Stimulated activated CD4-positive, alpha-beta T cell treated with anti-CD3 and anti-CD28 coated beads, Interleukin-12 subunit alpha, Interleukin-12 subunit beta, amount 100 ng/mL, for 24 hours (primary cell): ENCODE measurements at regions not wholly inside any gene's neighbourhood (a gene's known extent, or its start where the extent isn't known, plus 50 kb on each side); places are given as distances from the start of the nearest gene placed in this dataset.

Source experiments
- DNase-seq, 2 experiments: peaks; one replicate each; pipeline ENCODE4 v3.0.0-alpha.2; 2020; ENCODE audit warnings: low read depth in 2 of 2

- no peak for DNase-seq
Measured at GRCh38 chr2:134140251-134140661, 113.6 kb upstream of the MGAT5 start.

DNA sequence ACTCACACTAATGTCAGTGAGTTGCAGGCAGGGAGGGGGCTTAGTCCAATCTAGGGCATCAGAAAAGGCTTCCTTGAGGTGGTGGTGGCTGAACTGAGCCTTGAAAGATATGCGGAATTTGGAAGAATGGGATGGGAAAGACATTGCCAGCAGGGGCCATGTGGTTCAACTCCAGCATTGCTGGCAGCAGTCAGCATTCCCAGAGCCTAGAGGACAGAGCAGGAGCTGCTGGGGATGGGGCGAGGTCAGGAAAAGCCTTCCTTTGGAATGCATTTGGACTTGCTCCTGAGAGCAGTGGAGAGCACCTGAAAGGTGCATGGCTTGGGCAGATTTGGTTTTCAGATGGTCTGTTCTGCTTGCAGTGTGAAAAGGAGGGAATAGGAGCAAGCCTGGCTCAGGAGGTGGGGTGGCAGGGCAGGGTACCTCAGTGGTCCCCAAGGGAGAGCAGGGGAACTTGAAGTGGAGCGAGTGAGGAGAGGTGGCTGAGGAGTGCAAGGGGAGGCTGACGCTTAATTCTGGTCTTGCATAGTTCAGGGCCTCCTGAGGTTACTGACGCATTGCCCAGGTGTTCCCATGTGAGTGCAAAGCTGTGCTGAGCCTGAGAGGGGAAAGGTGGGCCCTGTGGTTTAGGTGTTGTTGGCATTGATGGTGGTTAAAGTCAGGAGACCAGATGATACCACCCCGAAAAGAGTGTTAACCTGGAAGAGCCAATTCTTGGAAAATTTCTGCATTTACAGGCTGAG lies 112.1 kb upstream of the MGAT5 start:
- no peak for DNase-seq

DNA sequence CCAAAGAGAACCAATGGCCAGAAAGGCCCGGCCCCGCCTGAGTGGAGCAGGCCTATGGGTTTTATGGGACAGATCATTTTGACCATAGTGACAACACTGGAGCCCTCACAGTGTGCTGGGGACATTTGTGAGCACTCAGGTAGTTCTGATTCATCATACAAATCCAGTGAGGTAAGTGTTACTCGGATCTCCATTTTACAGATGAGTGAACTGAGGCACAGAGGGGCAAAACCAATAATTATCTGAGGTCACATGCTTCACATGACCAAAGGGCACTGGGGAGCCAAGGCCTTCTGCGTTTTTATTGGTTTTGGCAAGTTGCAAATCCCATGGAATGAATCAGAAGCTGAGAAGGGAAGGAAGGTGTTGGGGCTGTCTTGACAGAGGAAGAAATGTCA lies 111.5 kb upstream of the MGAT5 start:
- DNase-seq, result no peak

DNA sequence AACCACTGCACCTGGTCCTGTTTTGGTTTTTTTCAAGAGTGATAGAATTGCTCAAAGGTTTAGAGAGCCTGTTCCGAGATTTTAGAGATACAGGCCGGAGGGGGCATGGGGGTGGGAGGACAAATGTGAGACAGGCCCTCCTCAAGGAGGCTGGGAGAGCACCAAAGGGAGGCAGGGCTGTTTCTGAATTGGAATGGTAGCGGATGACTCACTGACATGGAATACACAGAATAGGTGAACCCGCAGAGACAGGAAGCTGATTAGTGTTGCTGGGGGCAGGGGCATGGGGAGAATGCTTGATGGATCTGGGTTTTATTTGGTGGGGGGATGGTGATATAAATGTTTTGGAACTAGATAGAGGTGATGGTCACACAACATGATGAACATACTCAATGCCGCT lies 111.0 kb upstream of the MGAT5 start:
- DNase-seq, result no peak

DNA sequence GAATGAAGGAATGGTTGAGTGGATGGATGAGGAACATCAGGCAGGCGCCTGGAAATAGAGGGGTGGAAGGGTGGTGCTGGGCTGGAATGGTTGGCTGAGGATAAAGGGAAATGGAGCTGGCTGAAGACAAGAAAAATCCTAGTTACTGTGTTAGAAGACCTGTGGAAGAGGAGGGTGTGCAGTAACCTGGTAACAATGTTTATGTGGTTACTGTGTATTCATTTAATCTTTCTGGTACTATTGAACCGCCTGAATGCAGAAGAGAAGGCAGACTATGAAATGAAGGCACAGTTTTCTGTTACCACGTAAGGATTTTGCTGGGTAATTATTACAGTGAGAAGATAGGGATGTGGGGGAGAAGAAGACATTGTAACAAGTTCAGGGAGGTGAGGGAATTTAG lies 110.3 kb upstream of the MGAT5 start:
- no peak for DNase-seq

DNA sequence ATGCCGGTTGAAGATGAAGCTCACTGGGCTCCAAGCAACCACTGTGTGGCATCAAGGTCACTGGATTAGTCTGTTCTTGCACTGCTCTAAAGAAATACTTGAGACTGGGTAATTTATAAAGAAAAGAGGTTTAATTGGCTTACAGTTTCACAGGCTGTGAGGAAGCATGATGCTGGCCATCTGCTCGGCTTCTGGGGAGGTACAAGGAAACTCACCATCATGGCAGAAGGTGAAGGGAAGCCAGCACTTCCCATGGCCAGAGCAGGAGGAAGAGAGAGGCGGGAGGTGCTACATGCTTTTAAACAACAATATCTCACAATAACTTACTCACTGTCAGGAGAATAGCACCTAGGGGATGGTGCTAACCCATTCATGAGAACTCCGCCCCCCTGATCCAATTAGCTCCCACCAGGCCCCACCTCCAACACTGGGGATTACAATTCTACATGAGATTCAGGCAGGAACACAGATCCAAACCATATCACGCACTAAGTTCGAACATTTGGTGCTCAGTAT lies 109.7 kb upstream of the MGAT5 start:
- DNase-seq, result no peak

- DNase-seq, result no peak
Measured at GRCh38 chr2:134144651-134145050, 109.2 kb upstream of the MGAT5 start.

DNA sequence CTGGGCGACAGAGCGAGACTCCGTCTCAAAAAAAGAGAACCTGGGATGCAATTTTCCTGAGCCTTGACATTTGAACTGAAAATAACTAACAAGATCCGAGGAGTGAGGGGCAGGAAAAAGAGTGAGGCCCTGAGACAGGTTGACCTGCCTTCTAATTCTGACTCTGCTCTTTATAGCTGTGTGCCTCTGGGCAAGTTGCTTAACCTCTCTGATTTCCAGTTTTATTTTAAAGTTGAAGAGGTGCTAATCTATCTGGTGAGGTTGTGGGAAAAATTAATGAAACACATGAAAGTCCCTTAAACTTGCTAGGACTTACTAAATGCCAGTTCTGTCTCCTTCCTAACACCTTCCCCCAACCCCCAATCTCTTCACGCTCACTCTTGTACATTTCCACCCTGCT lies 108.4 kb upstream of the MGAT5 start:
- no peak for DNase-seq

DNA sequence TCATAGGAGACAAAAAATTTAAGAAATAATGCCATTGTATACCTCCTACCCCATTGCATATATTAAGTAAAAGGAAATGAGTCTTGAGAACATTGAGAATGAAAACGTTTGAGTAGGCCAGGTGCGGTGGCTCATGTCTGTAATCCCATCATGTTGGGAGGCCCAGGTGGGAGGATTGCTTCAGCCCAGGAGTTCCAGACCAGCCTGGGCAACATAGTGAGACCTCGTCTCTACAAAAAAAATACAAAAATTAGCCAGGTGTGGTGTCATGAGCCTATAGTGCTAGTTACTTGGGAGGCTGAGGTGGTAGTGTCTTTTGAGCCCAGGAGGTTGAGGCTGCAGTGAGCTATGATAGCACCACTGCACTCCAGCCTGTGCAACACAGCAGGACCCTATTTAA lies 107.7 kb upstream of the MGAT5 start:
- no peak for DNase-seq

DNA sequence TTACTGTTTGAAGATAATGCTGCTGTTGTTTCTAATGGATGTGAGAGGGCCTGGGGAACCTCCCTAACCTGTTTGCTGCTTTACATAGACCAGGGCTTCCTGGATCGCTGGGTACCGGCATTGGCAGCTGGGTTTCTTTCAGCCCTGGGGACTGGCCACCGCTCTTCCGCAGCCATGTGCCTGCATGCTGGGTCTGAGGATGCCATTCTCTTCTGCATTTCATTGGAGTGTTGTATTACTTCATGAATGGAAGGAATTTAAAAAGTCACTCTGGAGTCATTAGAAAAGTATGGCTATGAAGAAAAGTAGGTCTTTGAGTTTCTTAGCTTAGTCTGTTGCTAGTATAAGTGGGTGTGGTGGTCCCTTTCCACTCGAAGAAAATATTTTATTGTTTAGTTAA lies 107.3 kb upstream of the MGAT5 start:
- DNase-seq, result no peak

- DNase-seq, result no peak
Measured at GRCh38 chr2:134148172-134148571, 105.7 kb upstream of the MGAT5 start.

- no peak for DNase-seq
Measured at GRCh38 chr2:134148843-134149472, 104.9 kb upstream of the MGAT5 start.

- no peak for DNase-seq
Measured at GRCh38 chr2:134149904-134150303, 104.0 kb upstream of the MGAT5 start.

DNA sequence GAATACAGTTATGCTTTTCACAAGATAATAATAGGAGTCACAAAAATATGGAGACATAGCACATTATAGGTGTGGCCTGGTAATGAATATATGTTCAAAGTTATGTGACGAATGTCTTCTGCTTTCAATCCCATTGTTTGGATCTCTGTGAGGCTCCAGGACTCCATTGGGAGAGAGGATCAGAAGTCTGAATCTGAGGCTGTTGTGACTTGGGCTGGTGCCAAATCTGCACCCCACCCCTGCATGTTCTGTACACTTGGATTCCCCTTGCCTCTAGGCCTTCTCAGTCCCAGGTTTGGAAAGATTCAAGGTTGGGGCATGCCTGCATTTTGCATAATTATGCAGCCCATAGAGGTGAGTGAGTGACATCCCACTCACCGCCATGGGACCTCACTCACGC lies 103.1 kb upstream of the MGAT5 start:
- DNase-seq, result no peak

GRCh38 chr2:134152045-134153010 lies 101.5 kb upstream of the MGAT5 start:
- no peak for DNase-seq

GRCh38 chr2:134153294-134153880 lies 100.5 kb upstream of the MGAT5 start:
- DNase-seq, result no peak

- no peak for DNase-seq
Measured at GRCh38 chr2:134154246-134154645, 99.6 kb upstream of the MGAT5 start.

DNA sequence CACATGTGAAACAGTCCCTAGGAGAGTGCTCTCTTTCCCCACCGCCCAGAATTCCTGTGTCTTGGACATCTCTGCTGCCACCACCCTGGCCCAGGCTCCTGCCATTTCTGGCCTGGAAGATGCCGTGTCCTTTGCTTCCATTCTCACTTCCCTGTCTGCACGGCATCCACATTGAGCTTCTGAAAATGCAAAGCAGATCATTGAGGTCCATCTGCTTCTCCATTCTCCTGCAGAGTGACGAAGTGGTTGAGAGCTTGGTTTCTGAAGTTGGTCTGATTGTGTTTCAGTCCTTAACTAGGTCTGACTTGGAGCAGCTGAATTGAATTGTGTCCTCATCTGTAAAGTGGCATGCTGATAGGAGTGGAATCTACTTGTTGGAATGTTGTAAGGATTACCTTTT lies 98.7 kb upstream of the MGAT5 start:
- DNase-seq, result no peak

DNA sequence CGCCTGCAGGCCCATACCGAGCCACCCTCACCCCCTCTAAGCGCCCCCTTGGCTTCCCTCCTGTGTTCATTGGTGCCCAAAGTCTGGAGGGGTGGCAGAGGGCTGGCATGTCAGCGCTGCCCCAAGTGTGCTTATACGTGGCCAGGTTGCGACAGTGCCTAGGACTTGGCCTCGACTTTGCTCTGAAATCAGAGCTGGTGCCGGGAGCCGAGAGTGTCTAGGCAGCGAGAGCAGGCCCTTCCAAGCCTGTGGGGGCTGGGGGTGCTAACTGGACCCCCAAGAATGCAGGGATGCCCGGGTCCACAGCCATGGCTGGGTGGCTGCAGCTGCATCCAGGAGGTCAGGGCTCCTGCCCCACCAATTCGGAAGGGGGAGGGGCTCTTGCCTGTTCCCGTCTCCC lies 95.6 kb upstream of the MGAT5 start:
- no peak for DNase-seq

- no peak for DNase-seq
Measured at GRCh38 chr2:134161170-134161547, 92.7 kb upstream of the MGAT5 start.

- no peak for DNase-seq
Measured at GRCh38 chr2:134163336-134163735, 90.5 kb upstream of the MGAT5 start.

DNA sequence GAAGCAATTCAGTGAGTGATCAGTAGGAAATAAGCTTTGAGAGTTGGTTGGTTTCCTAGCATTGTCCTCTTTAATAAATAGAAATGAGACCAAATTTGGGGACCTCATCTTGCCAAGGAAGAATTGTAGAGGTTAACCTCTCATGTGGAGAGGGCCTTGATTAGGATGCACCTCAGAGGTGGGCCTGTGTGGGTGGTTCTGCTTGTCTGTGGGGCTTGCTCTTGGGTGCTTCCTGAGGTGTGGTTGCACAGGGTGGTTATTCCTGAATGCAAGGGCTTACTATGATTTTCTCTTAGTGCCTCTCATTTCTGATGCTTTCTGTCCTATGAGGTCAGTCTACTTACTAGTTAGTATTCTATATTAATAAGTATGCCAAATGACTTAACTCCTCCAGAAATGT lies 89.6 kb upstream of the MGAT5 start:
- no peak for DNase-seq
